ENCODE measurements at regions not wholly inside any gene's neighbourhood (a gene's known extent, or its start where the extent isn't known, plus 50 kb on each side); places are given as distances from the start of the nearest gene placed in this dataset.

- DNase-seq (ENCODE audit: low read depth, low spot score) (no peak), FAIRE-seq (no peak)
- intact Hi-C loops (cut with micrococcal nuclease), result no loop called here
- Histone ChIP-seq H3K27me3 (ENCODE audit: control insufficient read depth in 2 of 2, insufficient read depth in 2 of 2, low read length in 2 of 2) (no peaks in the 10 kb centered on the region), H3K79me2 (ENCODE audit: control insufficient read depth, insufficient read depth, low read length) (no peaks in the 10 kb centered on the region), H3K9me3 (replicated peaks; ENCODE audit: control insufficient read depth, insufficient read depth, low read length) (no peaks in the 10 kb centered on the region), H3K27ac (ENCODE audit: insufficient read depth, low read depth, low read length) (no peak overlapping the region), H3K9ac (replicated peaks; ENCODE audit: extremely low read depth, insufficient read depth, low read length) (no peak overlapping the region), H3K4me2 (ENCODE audit: insufficient read depth, low read length) (no peak overlapping the region), H3K4me3 (replicated peaks in 1 of 3; ENCODE audit: insufficient read depth in 1 of 3, low read depth in 1 of 3, low read length in 3 of 3) (no peak overlapping the region), H3K36me3 (ENCODE audit: control insufficient read depth in 2 of 2, extremely low read depth in 1 of 2, insufficient read depth in 2 of 2, low read length in 2 of 2) (no peaks in the 10 kb centered on the region), H4K20me1 (replicated peaks; ENCODE audit: control insufficient read depth, extremely low read depth, insufficient read depth, low read length) (no peaks in the 10 kb centered on the region), H3K9me1 (replicated peaks; ENCODE audit: control insufficient read depth, extremely low read depth, insufficient read depth, low read length) (no peaks in the 10 kb centered on the region), H2AFZ (ENCODE audit: low read depth, low read length) (no peak overlapping the region), H3K4me1 (ENCODE audit: control insufficient read depth, extremely low read depth, insufficient read depth, low read length) (no peaks in the 10 kb centered on the region)
- ChIA-PET POLR2A (no interaction called here), CTCF (interaction anchor here (1.2 kb wide), 1 partner anchor 10 kb away, joined by 3 read pairs; no protein-coding TSS in a partner anchor)
- TF ChIP-seq CTCF (IDR thresholded peaks at IDR 0.05; ENCODE audit: extremely low read depth in 1 of 2, insufficient read depth in 1 of 2, low read depth in 1 of 2, low read length in 2 of 2) (no peak), POLR2A (IDR thresholded peaks at IDR 0.05; ENCODE audit: low read depth, low read length) (no peak), EZH2 (IDR thresholded peaks at IDR 0.05; ENCODE audit: borderline replicate concordance, low read depth, low read length, severe bottlenecking) (no peak), FOS (IDR thresholded peaks at IDR 0.05; ENCODE audit: borderline replicate concordance, insufficient read depth, low read length) (no peak), GATA2 (IDR thresholded peaks at IDR 0.05; ENCODE audit: insufficient read depth, insufficient read length, low read depth, low read length) (no peak), JUN (IDR thresholded peaks at IDR 0.05; ENCODE audit: borderline replicate concordance, insufficient read depth, insufficient read length, low read depth) (no peak), POLR2AphosphoS5 (IDR thresholded peaks at IDR 0.05; ENCODE audit: insufficient read depth, low read depth, low read length) (no peak), MYC (IDR thresholded peaks at IDR 0.05; ENCODE audit: low read depth, low read length) (no peak)
- TF ChIP-seq, protein P1, sequence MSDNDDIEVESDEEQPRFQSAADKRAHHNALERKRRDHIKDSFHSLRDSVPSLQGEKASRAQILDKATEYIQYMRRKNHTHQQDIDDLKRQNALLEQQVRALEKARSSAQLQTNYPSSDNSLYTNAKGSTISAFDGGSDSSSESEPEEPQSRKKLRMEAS (IDR thresholded peaks at IDR 0.05; ENCODE audit: insufficient read depth, insufficient read length), result no peak
- dilution Hi-C loops (cut with MboI; ENCODE audit: extremely low pct_ligation_motif_present, low sequenced_read_pairs), result no loop called here
- no TSS peak for BruUV-seq (replicated peaks)
Measured at GRCh38 chr6:150676772-150677171, 77.1 kb downstream of the PLEKHG1 start.

Data from endothelial cell of umbilical vein (primary cell).